HG02759 (cell line): ENCODE measurements at regions not wholly inside any gene's neighbourhood (a gene's known extent, or its start where the extent isn't known, plus 50 kb on each side); places are given as distances from the start of the nearest gene placed in this dataset.

ENCODE experiments used
- ATAC-seq: cut with Tn5 transposase; IDR thresholded peaks from one replicate; pipeline ENCODE4 v1.9.1; 2021; ENCODE audit warnings: mild to moderate bottlenecking, moderate library complexity; ENCODE audit not compliant: unreplicated experiment

- ATAC-seq = no peak
Observed at GRCh38 chr20:40103420-40103819, 585.6 kb downstream of the MAFB start.

- ATAC-seq = no peak
Observed at GRCh38 chr20:40101560-40101959, 587.5 kb downstream of the MAFB start.

- no peak for ATAC-seq
Observed at GRCh38 chr20:40100261-40100660, 588.8 kb downstream of the MAFB start.

DNA sequence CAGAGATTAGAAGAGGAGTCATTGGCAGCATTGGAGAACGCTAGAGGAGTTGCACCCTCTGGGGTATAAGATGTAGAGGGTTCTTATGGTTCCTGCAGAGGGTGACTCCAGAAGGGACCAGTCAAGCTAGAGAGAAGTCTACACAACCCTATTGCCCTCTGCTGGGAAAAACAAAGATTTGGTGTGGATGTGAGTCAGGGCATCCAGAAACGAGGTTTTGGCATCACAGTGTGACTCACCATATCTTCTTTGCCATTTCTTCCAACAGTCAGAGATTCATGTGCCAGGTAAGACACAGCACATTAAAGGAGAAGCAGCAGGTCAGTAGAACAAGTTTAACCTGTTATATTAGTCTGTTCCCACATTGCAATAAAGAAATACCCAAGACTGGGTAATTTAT lies 598.8 kb downstream of the MAFB start:
- no peak for ATAC-seq

GRCh38 chr20:40087496-40087895 lies 601.5 kb downstream of the MAFB start:
- no peak for ATAC-seq

DNA sequence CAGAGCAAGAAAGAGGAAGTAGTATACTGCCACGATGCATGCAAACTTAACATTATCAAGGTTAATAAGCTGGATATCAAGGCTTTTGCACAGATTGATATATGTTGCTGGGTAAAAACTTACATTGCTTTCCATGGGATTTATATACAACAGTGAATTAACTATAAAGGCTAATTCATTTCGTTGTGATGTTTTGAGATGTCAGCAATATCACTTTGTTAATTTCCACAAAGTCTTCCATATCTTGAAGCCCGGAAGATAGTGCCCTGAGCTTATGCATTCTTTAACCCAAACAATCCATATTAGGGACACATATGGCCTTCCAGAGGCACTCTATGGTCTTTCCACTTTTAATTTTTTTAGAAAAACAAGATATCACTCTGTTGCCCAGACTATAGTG lies 603.5 kb downstream of the MAFB start:
- no peak for ATAC-seq

- ATAC-seq = no peak
Observed at GRCh38 chr20:40082436-40082835, 606.6 kb downstream of the MAFB start.

GRCh38 chr20:40081653-40082052 lies 607.4 kb downstream of the MAFB start:
- no peak for ATAC-seq

DNA sequence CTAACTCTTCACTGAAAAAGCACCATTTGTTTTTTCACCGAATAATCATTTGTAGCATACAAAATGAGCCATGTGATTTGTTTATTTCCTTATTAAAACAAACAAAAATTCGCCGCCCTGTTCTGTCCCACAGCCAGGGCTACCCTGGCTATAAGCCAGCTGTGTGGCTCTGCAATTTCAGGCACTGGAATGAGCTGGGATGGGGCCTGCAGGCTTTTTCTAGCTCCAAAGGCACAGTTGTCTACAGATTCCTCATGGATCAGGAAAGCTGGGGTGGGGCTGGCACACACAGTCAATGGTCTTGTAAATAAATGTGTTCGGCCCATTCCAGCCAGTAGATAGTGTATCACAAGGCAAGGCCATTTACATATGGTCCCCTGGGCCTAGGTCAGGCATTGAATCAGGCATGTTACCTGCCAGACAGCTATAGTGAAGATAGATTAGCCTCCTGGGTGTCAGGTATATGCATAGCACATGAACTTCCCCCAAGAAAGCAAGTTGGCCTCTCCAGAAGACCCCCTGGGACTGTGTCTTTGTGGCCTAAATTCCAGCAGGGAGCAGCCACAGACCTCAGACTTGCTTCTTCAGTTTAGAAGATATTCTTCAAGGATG lies 608.9 kb downstream of the MAFB start:
- ATAC-seq = no peak

DNA sequence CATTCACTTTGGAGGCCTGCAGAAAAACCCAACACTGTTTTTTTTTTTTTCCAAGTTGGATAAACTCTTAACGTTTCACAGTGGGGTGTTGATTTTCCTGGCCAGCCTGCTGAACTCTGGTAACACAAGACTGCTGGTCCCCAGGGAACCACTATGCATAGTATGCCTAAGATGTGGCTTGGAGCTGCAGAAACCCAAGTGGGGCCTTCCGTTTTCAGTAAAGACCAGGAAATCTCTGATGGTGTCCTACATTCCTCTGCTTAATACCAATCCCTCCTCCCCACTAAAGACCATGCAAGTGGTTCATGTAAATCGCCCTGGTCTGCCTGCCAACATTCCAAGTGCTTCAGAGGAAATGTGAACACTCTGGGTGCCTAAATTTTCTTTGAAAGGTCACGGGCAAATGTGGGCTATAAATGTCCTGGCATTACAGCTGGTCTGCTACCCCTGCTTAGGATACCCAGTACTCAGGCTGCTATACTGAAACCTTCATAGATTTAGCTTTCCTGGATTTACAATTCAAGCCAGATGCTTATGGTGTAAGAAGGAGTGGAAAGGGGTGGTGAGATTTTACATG lies 615.4 kb downstream of the MAFB start:
- no peak for ATAC-seq

DNA sequence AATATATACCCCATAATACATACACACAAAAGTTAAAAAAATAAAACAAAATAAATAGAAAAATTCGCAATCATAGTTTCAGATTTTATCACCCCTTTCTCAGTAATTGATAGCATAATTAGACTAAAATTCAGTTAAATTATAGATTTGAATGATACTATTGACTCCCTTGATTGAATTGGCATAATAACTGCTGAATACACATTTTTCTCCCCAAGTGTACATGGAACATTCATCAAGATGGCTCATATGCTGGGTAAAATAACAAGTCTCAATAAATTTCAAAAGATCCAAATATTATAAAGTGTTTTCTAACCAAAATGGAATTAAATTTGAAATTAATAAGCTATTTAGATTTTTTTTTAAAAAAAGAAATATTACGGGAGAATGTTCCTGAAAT lies 616.1 kb downstream of the MAFB start:
- no peak for ATAC-seq

DNA sequence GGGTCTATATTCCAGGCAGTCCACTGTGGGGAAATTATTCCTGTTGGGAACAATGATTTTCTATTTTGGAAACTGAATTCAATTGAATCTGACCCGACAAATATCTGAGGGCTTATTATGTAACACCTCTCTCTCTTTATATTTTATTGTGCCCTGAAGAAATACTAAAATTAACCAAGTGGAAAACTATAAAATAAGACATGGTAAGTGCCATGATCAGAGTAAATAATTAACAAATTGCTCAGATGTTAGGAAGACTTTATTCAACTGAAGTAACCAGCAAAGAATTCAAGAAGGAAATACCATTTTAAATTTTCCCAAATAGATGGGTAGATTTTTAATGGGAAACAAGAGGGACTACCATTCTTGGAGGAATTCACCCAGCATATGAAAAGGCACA lies 632.9 kb downstream of the MAFB start:
- ATAC-seq = no peak

DNA sequence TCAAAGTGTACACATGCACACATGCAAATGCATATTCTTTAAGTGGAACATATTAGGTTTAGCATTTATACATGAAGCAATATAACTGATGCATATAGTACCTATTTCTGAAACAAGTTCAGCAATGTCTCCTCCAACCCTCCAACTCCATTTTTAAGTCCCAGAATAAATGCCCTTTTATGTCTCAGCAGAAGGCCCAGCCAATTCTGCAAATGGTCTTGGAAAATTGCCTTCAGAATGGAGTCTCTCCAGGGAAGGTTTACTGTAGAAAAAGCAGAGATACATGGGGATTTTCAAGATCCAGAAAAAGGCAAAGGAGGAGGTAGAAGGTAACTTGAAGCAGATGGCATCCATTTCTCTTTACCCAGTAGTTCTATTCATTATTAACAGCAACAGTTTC lies 633.3 kb downstream of the MAFB start:
- no peak for ATAC-seq

DNA sequence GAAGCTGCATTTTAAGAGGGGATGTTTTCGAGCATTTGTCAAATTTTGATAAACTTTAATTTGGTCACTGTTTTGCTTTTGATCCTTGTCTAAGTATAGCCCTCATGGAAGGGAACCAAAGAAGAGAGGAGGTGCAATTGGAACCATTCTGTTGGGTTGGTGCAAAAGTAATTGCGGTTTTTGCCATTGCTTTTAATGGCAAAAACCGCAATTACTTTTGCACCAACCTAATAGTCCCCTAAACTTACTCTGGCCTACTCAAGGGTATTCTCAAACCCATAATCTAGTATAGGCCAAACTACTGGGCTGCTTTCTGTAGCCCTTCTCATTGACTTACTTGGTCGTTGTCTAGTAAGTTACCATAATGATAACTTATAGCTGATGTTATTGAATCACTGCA lies 634.7 kb downstream of the MAFB start:
- no peak for ATAC-seq

GRCh38 chr20:40050596-40050995 lies 638.4 kb downstream of the MAFB start:
- ATAC-seq = no peak

- ATAC-seq = no peak
Observed at GRCh38 chr20:40049854-40050253, 639.2 kb downstream of the MAFB start.

GRCh38 chr20:40046703-40047102 lies 642.3 kb downstream of the MAFB start:
- no peak for ATAC-seq

DNA sequence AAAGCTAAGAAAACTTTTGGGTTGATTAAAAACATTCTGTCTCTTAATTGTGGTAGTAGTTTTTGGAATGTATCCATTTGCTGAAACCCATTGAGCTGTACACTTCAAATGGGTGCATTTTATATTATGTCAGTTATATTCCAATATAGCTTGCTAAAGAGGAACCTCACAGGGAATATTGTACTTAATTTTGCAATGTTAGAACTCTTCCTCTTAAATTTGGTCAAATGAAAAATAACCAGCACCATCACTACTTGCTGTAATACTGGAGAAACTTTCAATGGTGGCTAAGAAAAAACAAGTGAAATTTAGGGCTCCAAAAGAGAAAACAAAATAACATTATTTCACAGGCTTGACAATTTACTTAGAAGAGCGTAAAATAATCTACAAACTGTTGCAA lies 651.5 kb downstream of the MAFB start:
- no peak for ATAC-seq

GRCh38 chr20:40029589-40029988 lies 659.4 kb downstream of the MAFB start:
- no peak for ATAC-seq

DNA sequence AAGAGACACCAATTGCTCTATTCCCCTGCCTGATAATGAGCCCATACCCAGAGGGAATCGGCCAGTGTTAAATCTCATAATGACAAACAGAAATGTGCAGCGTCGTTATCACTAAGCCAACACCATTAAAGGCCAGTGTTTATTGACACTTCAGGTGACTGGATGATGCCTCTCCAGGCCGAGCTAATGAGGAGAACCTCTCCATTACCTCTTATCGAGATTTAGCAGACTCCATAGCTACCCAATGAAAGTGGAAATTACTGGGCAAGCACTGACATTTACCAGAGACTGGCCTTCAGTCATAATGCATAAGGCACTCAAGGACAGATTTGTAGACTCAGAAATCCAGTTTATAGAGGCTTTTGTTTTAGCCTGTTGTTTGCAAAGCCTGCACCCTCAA lies 669.5 kb downstream of the MAFB start:
- no peak for ATAC-seq

DNA sequence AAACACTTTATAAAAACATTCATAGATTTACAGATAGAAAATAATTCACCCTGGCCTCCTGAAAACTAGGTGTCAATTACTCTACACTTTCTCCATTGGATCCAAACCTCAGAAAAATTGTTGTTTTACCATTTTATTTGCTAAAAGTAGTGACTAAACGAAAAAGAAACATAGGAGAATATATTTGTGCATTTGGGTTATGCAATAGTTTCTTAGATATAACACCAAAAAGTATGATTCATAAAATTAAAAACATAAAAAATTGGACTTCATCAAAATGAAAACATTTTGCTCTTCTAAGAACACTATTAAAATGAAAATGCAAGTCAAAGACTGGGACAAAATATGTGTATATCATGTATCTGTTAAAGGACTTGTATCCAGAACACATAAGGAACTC lies 671.3 kb downstream of the MAFB start:
- ATAC-seq = no peak

GRCh38 chr20:40016890-40017289 lies 672.1 kb downstream of the MAFB start:
- no peak for ATAC-seq

GRCh38 chr20:40016392-40016791 lies 672.6 kb downstream of the MAFB start:
- no peak for ATAC-seq
